ENCODE measurements at regions not wholly inside any gene's neighbourhood (a gene's known extent, or its start where the extent isn't known, plus 50 kb on each side); places are given as distances from the start of the nearest gene placed in this dataset.

DNA sequence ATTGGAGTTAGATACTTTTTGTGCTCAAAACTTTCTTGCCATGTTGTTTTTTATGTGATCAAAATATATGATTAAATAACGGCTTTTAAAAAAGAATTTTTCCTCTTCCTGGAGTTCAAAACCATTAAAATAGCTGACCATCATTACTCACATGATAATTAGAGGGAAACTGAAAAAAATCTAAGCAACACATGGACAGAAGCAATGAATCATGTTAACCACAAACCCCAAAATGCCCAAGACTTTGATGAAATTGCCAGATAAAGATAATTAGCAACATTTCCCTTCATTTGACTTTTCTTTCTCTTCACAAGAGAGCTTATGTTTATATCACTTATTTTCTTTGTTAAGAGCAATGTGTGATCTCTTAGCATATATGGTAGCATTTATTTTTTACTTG is 1294.2 kb downstream of the EFNA5 start:
- Histone ChIP-seq H3K27me3 (no peaks in the 10 kb centered on the region), H3K36me3 (no peaks in the 10 kb centered on the region), H3K4me1 (no peaks in the 10 kb centered on the region), H3K4me3 (no peak overlapping the region), H3K9me3 (no peaks in the 10 kb centered on the region), H3K27ac (no peak overlapping the region)
- DNase-seq, result no peak
- TF ChIP-seq, protein P1, sequence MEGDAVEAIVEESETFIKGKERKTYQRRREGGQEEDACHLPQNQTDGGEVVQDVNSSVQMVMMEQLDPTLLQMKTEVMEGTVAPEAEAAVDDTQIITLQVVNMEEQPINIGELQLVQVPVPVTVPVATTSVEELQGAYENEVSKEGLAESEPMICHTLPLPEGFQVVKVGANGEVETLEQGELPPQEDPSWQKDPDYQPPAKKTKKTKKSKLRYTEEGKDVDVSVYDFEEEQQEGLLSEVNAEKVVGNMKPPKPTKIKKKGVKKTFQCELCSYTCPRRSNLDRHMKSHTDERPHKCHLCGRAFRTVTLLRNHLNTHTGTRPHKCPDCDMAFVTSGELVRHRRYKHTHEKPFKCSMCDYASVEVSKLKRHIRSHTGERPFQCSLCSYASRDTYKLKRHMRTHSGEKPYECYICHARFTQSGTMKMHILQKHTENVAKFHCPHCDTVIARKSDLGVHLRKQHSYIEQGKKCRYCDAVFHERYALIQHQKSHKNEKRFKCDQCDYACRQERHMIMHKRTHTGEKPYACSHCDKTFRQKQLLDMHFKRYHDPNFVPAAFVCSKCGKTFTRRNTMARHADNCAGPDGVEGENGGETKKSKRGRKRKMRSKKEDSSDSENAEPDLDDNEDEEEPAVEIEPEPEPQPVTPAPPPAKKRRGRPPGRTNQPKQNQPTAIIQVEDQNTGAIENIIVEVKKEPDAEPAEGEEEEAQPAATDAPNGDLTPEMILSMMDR (IDR thresholded peaks at IDR 0.05), result no peak
- TF ChIP-seq POLR2AphosphoS5 (IDR thresholded peaks at IDR 0.05) (no peak), POLR2A (IDR thresholded peaks at IDR 0.05) (no peak), EP300 (IDR thresholded peaks at IDR 0.05) (no peak)
- 42 to 61% methylated on average over 1 of the region's 1 CpG for WGBS, 2 donors
- intact Hi-C loops (cut with DNase I), result no loop called here

DNA sequence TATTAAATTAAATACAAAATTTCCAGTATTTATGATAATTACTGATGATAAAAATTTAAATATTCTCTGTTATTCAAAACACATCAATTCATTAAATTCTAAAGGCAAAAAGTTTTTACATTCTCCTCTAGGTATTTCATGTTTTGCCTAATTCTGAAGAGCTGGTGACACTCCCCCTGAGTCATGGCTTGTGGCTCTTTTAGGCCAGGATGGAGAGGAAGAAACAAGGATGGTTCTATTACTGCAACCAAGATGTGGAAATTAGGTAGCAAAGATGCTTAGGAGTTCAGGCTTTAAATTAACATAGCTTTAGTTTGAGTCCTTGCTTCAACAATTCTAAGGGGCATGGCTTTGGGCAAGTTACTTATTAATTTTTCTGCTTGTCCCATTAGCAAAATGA is 1295.8 kb downstream of the EFNA5 start:
- no peak for DNase-seq
- Histone ChIP-seq H3K9me3 (no peaks in the 10 kb centered on the region), H3K27me3 (no peaks in the 10 kb centered on the region), H3K4me1 (no peaks in the 10 kb centered on the region), H3K4me3 (no peak overlapping the region), H3K36me3 (no peaks in the 10 kb centered on the region), H3K27ac (no peak overlapping the region)
- TF ChIP-seq EP300 (IDR thresholded peaks at IDR 0.05), result no peak
- TF ChIP-seq, protein P1 (IDR thresholded peaks at IDR 0.05), result no peak
- no peak for TF ChIP-seq POLR2A (IDR thresholded peaks at IDR 0.05)
- TF ChIP-seq POLR2AphosphoS5 (IDR thresholded peaks at IDR 0.05), result no peak
- intact Hi-C loops (cut with DNase I), result no loop called here

DNA sequence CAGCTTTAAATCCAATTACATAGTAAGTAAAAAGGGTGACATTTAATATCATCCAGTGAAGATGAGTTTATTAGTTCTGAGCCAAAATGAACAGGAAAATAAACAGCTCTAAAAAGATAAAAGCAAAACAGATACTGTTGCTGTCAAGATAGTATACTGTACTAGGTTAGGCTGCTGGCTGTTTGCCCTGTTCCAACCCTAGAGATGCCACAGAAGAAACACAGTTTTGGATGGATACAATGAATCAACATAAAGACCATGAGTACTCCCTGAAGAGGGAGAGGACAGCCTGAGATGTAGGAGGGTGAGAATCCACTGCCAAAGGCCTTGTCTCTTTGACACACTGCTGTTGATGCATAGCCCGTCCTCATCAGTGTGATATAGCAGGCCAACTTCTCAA is 1302.7 kb downstream of the EFNA5 start:
- no peak overlapping the region for H3K4me3 ChIP-seq
- intact Hi-C loops (cut with DNase I), result no loop called here
- no peak for DNase-seq
- no peaks in the 10 kb centered on the region for H3K27me3 ChIP-seq
- no peak for TF ChIP-seq POLR2AphosphoS5 (IDR thresholded peaks at IDR 0.05)
- TF ChIP-seq EP300 (IDR thresholded peaks at IDR 0.05), result no peak
- TF ChIP-seq, protein P1 (IDR thresholded peaks at IDR 0.05), result no peak
- TF ChIP-seq POLR2A (IDR thresholded peaks at IDR 0.05), result no peak
- no peak overlapping the region for H3K27ac ChIP-seq
- no peaks in the 10 kb centered on the region for H3K4me1 ChIP-seq
- H3K9me3 ChIP-seq, result no peaks in the 10 kb centered on the region
- no peaks in the 10 kb centered on the region for H3K36me3 ChIP-seq
- WGBS, 2 donors, result 73 to 82% methylated on average over 1 of the region's 1 CpG

DNA sequence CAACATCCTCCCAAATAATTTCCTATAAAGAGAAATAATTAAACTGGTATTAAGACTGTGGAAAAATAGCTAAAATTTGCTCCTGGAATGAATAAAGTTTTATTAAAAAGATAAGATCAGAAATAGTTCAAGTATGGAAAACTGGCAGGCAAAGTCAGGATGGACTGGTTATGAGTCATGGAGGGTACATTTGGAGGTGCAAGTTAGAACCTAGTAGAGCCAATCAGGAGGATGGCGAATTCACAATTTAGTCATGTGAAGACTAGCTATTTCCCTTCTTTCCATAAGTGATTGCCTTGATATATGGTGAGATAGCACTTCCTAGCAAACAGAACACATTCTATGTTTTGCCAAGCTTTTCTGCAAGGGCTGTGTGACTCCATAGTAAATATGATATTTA is 1303.5 kb downstream of the EFNA5 start:
- H3K27me3 ChIP-seq, result no peaks in the 10 kb centered on the region
- no peak for TF ChIP-seq POLR2A (IDR thresholded peaks at IDR 0.05)
- TF ChIP-seq, protein P1 (IDR thresholded peaks at IDR 0.05), result no peak
- no peak for DNase-seq
- intact Hi-C loops (cut with DNase I), result no loop called here
- H3K9me3 ChIP-seq, result no peaks in the 10 kb centered on the region
- H3K36me3 ChIP-seq, result no peaks in the 10 kb centered on the region
- no peak overlapping the region for H3K27ac ChIP-seq
- WGBS, 2 donors, result 79 to 88% methylated on average over 1 of the region's 1 CpG
- no peak overlapping the region for H3K4me3 ChIP-seq
- H3K4me1 ChIP-seq, result no peaks in the 10 kb centered on the region

DNA sequence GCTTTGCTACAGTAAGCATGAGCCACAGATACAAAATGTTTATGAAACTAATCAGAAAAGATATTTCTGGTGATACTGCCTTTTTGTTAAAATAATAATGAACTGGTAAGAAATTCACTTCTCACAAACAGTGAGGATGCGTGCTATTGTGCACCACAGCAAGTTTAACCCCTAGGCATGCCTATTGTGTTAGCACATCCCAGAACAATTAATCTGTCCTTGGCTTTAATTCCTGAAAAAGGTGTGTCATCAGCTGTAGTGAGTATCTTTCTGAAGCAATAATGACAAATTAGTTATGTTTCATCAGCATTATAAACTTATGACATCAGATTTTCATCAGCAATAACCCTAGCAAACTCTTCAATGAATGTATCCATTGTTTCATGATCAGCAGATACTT is 1307.2 kb downstream of the EFNA5 start:
- no peaks in the 10 kb centered on the region for H3K9me3 ChIP-seq
- 91 to 92% methylated on average over 1 of the region's 1 CpG for WGBS, 2 donors
- H3K27ac ChIP-seq, result no peak overlapping the region
- no peaks in the 10 kb centered on the region for H3K27me3 ChIP-seq
- DNase-seq, result no peak
- intact Hi-C loops (cut with DNase I), result no loop called here
- no peaks in the 10 kb centered on the region for H3K4me1 ChIP-seq
- TF ChIP-seq POLR2A (IDR thresholded peaks at IDR 0.05) (no peak), EP300 (IDR thresholded peaks at IDR 0.05) (no peak), POLR2AphosphoS5 (IDR thresholded peaks at IDR 0.05) (no peak)
- TF ChIP-seq, protein P1 (IDR thresholded peaks at IDR 0.05), result no peak
- H3K4me3 ChIP-seq, result no peak overlapping the region
- H3K36me3 ChIP-seq, result no peaks in the 10 kb centered on the region

All from sigmoid colon (tissue), 6 donors.